Hepatocyte (in vitro differentiated cells): ENCODE measurements at regions not wholly inside any gene's neighbourhood (a gene's known extent, or its start where the extent isn't known, plus 50 kb on each side); places are given as distances from the start of the nearest gene placed in this dataset.

Source experiments
- CTCF ChIP-seq: fragments of 200-600 bp; sonication (generic); IDR thresholded peaks from 2 replicates; pipeline ENCODE4 v1.5.1; 2016; ENCODE audit warnings: antibody characterized with exemption, mild to moderate bottlenecking; ENCODE audit not compliant: poor library complexity
- EZH2 ChIP-seq: fragments of 200-600 bp; sonication (generic); IDR thresholded peaks from 2 replicates; pipeline ENCODE4 v1.6.1; 2016; ENCODE audit warnings: antibody characterized with exemption, mild to moderate bottlenecking, borderline replicate concordance
- EZH2phosphoT487 ChIP-seq: fragments of 200-600 bp; sonication (generic); IDR thresholded peaks from one replicate; pipeline ENCODE4 v1.6.1; 2018; ENCODE audit warnings: antibody characterized with exemption, mild to moderate bottlenecking, low read depth, moderate library complexity; ENCODE audit not compliant: unreplicated experiment, severe bottlenecking

- TF ChIP-seq CTCF (no peak), EZH2 (no peak), EZH2phosphoT487 (no peak)
Observed at GRCh38 chr10:60648761-60649160, 129.5 kb upstream of the CDK1 start.
